T-helper 17 cell (primary cell): ENCODE measurements at regions not wholly inside any gene's neighbourhood (a gene's known extent, or its start where the extent isn't known, plus 50 kb on each side); places are given as distances from the start of the nearest gene placed in this dataset.

ENCODE experiments used
- ATAC-seq: fragments of 150-1000 bp; cut with Tn5 transposase; 2 replicates; pipeline ENCODE4 v1.10.0; 2021; ENCODE audit warnings: mild to moderate bottlenecking, moderate library complexity
- DNase-seq, 3 donors: peaks; one replicate each; pipeline versions ENCODE4 v3.0.0 to v3.0.0-alpha.2; 2020 to 2021
- H3K9me3 ChIP-seq: one replicate; pipeline ENCODE4 v1.7.0; 2013; ENCODE audit warnings: low read length, mild to moderate bottlenecking; ENCODE audit not compliant: control insufficient read depth, poor library complexity, severe bottlenecking
- H3K27ac Mint-ChIP-seq: one replicate; pipeline ENCODE4 v1.8.0; 2022; ENCODE audit warnings: mild to moderate bottlenecking, moderate library complexity, mixed read lengths
- H3K27me3 Mint-ChIP-seq: one replicate; pipeline ENCODE4 v1.8.0; 2022; ENCODE audit warnings: mixed read lengths
- H3K36me3 Mint-ChIP-seq: one replicate; pipeline ENCODE4 v1.8.0; 2022; ENCODE audit warnings: low read depth, mixed read lengths
- H3K4me1 Mint-ChIP-seq: one replicate; pipeline ENCODE4 v1.8.0; 2022; ENCODE audit warnings: mild to moderate bottlenecking, mixed read lengths
- H3K4me3 Mint-ChIP-seq: one replicate; pipeline ENCODE4 v1.8.0; 2022; ENCODE audit warnings: mild to moderate bottlenecking, moderate library complexity, mixed read lengths

- Mint-ChIP-seq H3K27ac (no peak overlapping the region), H3K27me3 (peaks cover 78% of the 10 kb centered on the region), H3K4me3 (no peak overlapping the region), H3K4me1 (no peaks in the 10 kb centered on the region), H3K36me3 (no peaks in the 10 kb centered on the region)
- no peaks in the 10 kb centered on the region for H3K9me3 ChIP-seq
- no peak for DNase-seq
- ATAC-seq, result no peak
Observed at GRCh38 chr6:168155193-168155592, 76.2 kb upstream of the FRMD1 start.

GRCh38 chr6:168154263-168154917, 75.4 kb upstream of the FRMD1 start:
- H3K9me3 ChIP-seq, result no peaks in the 10 kb centered on the region
- Mint-ChIP-seq H3K27me3 (peaks cover 78% of the 10 kb centered on the region), H3K4me3 (no peak overlapping the region), H3K27ac (no peak overlapping the region), H3K36me3 (no peaks in the 10 kb centered on the region), H3K4me1 (no peaks in the 10 kb centered on the region)
- DNase-seq (no peak), ATAC-seq (no peak)

- H3K4me3 Mint-ChIP-seq, result no peak overlapping the region
Observed at GRCh38 chr6:168153553-168153952, 74.5 kb upstream of the FRMD1 start.

GRCh38 chr6:168152980-168153379, 74.0 kb upstream of the FRMD1 start:
- DNase-seq (no peak), ATAC-seq (no peak)
- H3K9me3 ChIP-seq, result no peaks in the 10 kb centered on the region
- Mint-ChIP-seq H3K27ac (no peak overlapping the region), H3K36me3 (no peaks in the 10 kb centered on the region), H3K4me3 (no peak overlapping the region), H3K4me1 (no peaks in the 10 kb centered on the region), H3K27me3 (peaks cover 80% of the 10 kb centered on the region)

More at GRCh38 chr6:168153553-168153952, 74.5 kb upstream of the FRMD1 start:
- Mint-ChIP-seq H3K36me3 (no peaks in the 10 kb centered on the region), H3K27ac (no peak overlapping the region), H3K27me3 (peaks cover 82% of the 10 kb centered on the region), H3K4me1 (no peaks in the 10 kb centered on the region)
- no peaks in the 10 kb centered on the region for H3K9me3 ChIP-seq
- no peak for DNase-seq
- no peak for ATAC-seq

GRCh38 chr6:168152306-168152963, 73.4 kb upstream of the FRMD1 start:
- ATAC-seq (no peak), DNase-seq (no peak)
- no peak overlapping the region for H3K4me3 Mint-ChIP-seq
- H3K9me3 ChIP-seq, result no peaks in the 10 kb centered on the region
- H3K4me1 Mint-ChIP-seq, result no peaks in the 10 kb centered on the region
- H3K27ac Mint-ChIP-seq, result no peak overlapping the region
- H3K27me3 Mint-ChIP-seq, result peaks cover 79% of the 10 kb centered on the region
- H3K36me3 Mint-ChIP-seq, result no peaks in the 10 kb centered on the region

GRCh38 chr6:168150551-168151320, 71.7 kb upstream of the FRMD1 start:
- Mint-ChIP-seq H3K36me3 (no peaks in the 10 kb centered on the region), H3K4me1 (no peaks in the 10 kb centered on the region), H3K27me3 (peaks cover 76% of the 10 kb centered on the region), H3K4me3 (no peak overlapping the region), H3K27ac (no peak overlapping the region)
- ATAC-seq (no peak), DNase-seq (no peak)
- H3K9me3 ChIP-seq, result no peaks in the 10 kb centered on the region

- no peaks in the 10 kb centered on the region for H3K4me1 Mint-ChIP-seq
- DNase-seq, result no peak
Observed at GRCh38 chr6:168149015-168149414, 70.0 kb upstream of the FRMD1 start.

GRCh38 chr6:168148231-168148849, 69.3 kb upstream of the FRMD1 start:
- Mint-ChIP-seq H3K27ac (no peak overlapping the region), H3K4me3 (no peak overlapping the region), H3K36me3 (no peaks in the 10 kb centered on the region), H3K4me1 (no peaks in the 10 kb centered on the region), H3K27me3 (peaks cover 63% of the 10 kb centered on the region)
- ATAC-seq, result no peak
- DNase-seq, result no peak
- no peaks in the 10 kb centered on the region for H3K9me3 ChIP-seq

More at GRCh38 chr6:168149015-168149414, 70.0 kb upstream of the FRMD1 start:
- no peak for ATAC-seq
- no peak overlapping the region for H3K27ac Mint-ChIP-seq
- H3K27me3 Mint-ChIP-seq, result peaks cover 69% of the 10 kb centered on the region
- no peaks in the 10 kb centered on the region for H3K36me3 Mint-ChIP-seq
- no peak overlapping the region for H3K4me3 Mint-ChIP-seq
- H3K9me3 ChIP-seq, result no peaks in the 10 kb centered on the region

GRCh38 chr6:168147205-168147738, 68.3 kb upstream of the FRMD1 start:
- Mint-ChIP-seq H3K27ac (no peak overlapping the region), H3K36me3 (no peaks in the 10 kb centered on the region), H3K27me3 (peaks cover 56% of the 10 kb centered on the region), H3K4me3 (no peak overlapping the region), H3K4me1 (no peaks in the 10 kb centered on the region)
- no peaks in the 10 kb centered on the region for H3K9me3 ChIP-seq
- ATAC-seq, result no peak
- DNase-seq, result no peak

- H3K36me3 Mint-ChIP-seq, result no peaks in the 10 kb centered on the region
- H3K4me3 Mint-ChIP-seq, result no peak overlapping the region
- no peak overlapping the region for H3K27ac Mint-ChIP-seq
- no peaks in the 10 kb centered on the region for H3K9me3 ChIP-seq
- peaks cover 49% of the 10 kb centered on the region for H3K27me3 Mint-ChIP-seq
- ATAC-seq (no peak), DNase-seq (no peak)
- H3K4me1 Mint-ChIP-seq, result no peaks in the 10 kb centered on the region
Observed at GRCh38 chr6:168145747-168146596, 67.0 kb upstream of the FRMD1 start.

- Mint-ChIP-seq H3K27me3 (peaks cover 10% of the 10 kb centered on the region), H3K27ac (no peak overlapping the region), H3K36me3 (no peaks in the 10 kb centered on the region), H3K4me3 (no peak overlapping the region), H3K4me1 (no peaks in the 10 kb centered on the region)
- DNase-seq (no peak), ATAC-seq (no peak)
- H3K9me3 ChIP-seq, result no peaks in the 10 kb centered on the region
Observed at GRCh38 chr6:168139121-168139520, 60.1 kb upstream of the FRMD1 start.

- DNase-seq (no peak), ATAC-seq (no peak)
- Mint-ChIP-seq H3K4me3 (no peak overlapping the region), H3K27me3 (peaks cover 14% of the 10 kb centered on the region), H3K27ac (no peak overlapping the region), H3K36me3 (no peaks in the 10 kb centered on the region), H3K4me1 (no peaks in the 10 kb centered on the region)
- no peaks in the 10 kb centered on the region for H3K9me3 ChIP-seq
Observed at GRCh38 chr6:168138436-168138835, 59.4 kb upstream of the FRMD1 start.
